ENCODE measurements at regions not wholly inside any gene's neighbourhood (a gene's known extent, or its start where the extent isn't known, plus 50 kb on each side); places are given as distances from the start of the nearest gene placed in this dataset.

- TF ChIP-seq HMGXB4 (CRISPR knock-in tag; IDR thresholded peaks at IDR 0.05) (no peak), IRF2 (CRISPR knock-in tag; IDR thresholded peaks at IDR 0.05; ENCODE audit: borderline replicate concordance, low read depth) (no peak), MAX (CRISPR knock-in tag; IDR thresholded peaks at IDR 0.05) (no peak), JUN (CRISPR knock-in tag; IDR thresholded peaks at IDR 0.05) (no peak), MLX (CRISPR knock-in tag; IDR thresholded peaks at IDR 0.05) (no peak)
- TF ChIP-seq, protein P1, sequence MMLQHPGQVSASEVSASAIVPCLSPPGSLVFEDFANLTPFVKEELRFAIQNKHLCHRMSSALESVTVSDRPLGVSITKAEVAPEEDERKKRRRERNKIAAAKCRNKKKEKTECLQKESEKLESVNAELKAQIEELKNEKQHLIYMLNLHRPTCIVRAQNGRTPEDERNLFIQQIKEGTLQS (CRISPR knock-in tag; conservative IDR thresholded peaks at IDR 0.05), result no peak
Observed at GRCh38 chr15:67957435-67958132, 96.5 kb upstream of the PIAS1 start (continued).

GRCh38 chr15:67967871-67968431 is 86.2 kb upstream of the PIAS1 start:
- peak; percentile 50; the same call in 1 of the 2 replicates for TF ChIP-seq FOXP1 (CRISPR knock-in tag; IDR thresholded peaks at IDR 0.05; ENCODE audit: borderline replicate concordance)
- no peak for TF ChIP-seq RORB (CRISPR knock-in tag; IDR thresholded peaks at IDR 0.05)
- no peak for TF ChIP-seq KAT7 (CRISPR knock-in tag; IDR thresholded peaks at IDR 0.05; ENCODE audit: borderline replicate concordance)
- CTCF ChIA-PET, result interaction anchor here (0.5 to 2.2 kb wide), 7 partner anchors 30 to 511 kb away, joined by 3 to 14 read pairs (median 4); no protein-coding TSS in a partner anchor
- H3K27me3 Mint-ChIP-seq (ENCODE audit: low read depth), result no peaks in the 10 kb centered on the region
- POLR2A ChIA-PET, result interaction anchor here (1.0 to 1.4 kb wide), 2 partner anchors 22 to 86 kb away, joined by 3 to 5 read pairs; partner anchors contain the start of gene PIAS1
- DNase-seq (ENCODE audit: low spot score) (peak; percentile 83), ATAC-seq (peak; percentile 96)
- peaks cover 22% of the 10 kb centered on the region for H3K4me1 Mint-ChIP-seq
- H3K27ac Mint-ChIP-seq, result no peak overlapping the region
- no peaks in the 10 kb centered on the region for H3K9me3 Mint-ChIP-seq
- peak overlapping the region; percentile 74 for H3K4me3 Mint-ChIP-seq
- H3K36me3 Mint-ChIP-seq, result no peaks in the 10 kb centered on the region

DNA sequence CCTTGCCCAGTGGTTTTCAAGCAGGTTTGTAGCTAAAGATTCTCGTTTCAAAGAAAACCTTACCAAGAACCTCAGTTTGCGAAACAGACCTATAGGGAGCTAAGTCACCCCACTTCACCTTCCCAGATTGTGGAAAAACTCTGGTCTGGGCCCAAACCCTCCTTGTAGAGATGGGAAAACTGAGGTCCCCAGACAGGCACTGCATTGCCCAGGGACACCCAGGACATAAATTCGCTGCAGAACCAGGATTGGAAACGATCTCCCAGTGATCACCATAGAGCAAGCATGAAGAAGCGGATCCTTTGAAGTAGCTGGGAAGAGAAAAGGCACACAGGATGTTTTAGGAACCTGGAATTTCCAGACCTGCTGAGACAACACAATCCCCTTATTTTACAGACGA is 85.6 kb upstream of the PIAS1 start:
- CTCF ChIA-PET, result interaction anchor here (0.5 to 2.2 kb wide), 7 partner anchors 37 to 1594 kb away, joined by 3 to 14 read pairs (median 3); no protein-coding TSS in a partner anchor
- H3K36me3 Mint-ChIP-seq, result no peaks in the 10 kb centered on the region

More for the DNA sequence above, 85.6 kb upstream of the PIAS1 start:
- Mint-ChIP-seq H3K4me1 (peaks cover 22% of the 10 kb centered on the region), H3K27ac (no peak overlapping the region), H3K4me3 (peak overlapping the region; percentile 74), H3K27me3 (ENCODE audit: low read depth) (no peaks in the 10 kb centered on the region), H3K9me3 (no peaks in the 10 kb centered on the region)
- DNase-seq (ENCODE audit: low spot score), result no peak
- TF ChIP-seq E2F4 (CRISPR knock-in tag; IDR thresholded peaks at IDR 0.05; ENCODE audit: borderline replicate concordance, low read depth) (no peak), ZNF671 (CRISPR knock-in tag; IDR thresholded peaks at IDR 0.05) (no peak), NR3C1 (CRISPR knock-in tag; conservative IDR thresholded peaks at IDR 0.05; ENCODE audit: low read depth) (no peak), TEAD1 (CRISPR knock-in tag; IDR thresholded peaks at IDR 0.05) (no peak), ELF4 (CRISPR knock-in tag; IDR thresholded peaks at IDR 0.05; ENCODE audit: low read depth) (no peak), RORB (CRISPR knock-in tag; IDR thresholded peaks at IDR 0.05) (no peak), E2F5 (CRISPR knock-in tag; IDR thresholded peaks at IDR 0.05) (no peak), CREB1 (CRISPR knock-in tag; IDR thresholded peaks at IDR 0.05) (no peak), ZNF263 (CRISPR knock-in tag; IDR thresholded peaks at IDR 0.05; ENCODE audit: low read depth) (no peak), JAZF1 (CRISPR knock-in tag; IDR thresholded peaks at IDR 0.05) (no peak), KAT7 (CRISPR knock-in tag; IDR thresholded peaks at IDR 0.05; ENCODE audit: borderline replicate concordance) (no peak), FOXP1 (CRISPR knock-in tag; IDR thresholded peaks at IDR 0.05; ENCODE audit: borderline replicate concordance) (no peak), ATF2 (CRISPR knock-in tag; IDR thresholded peaks at IDR 0.05; ENCODE audit: borderline replicate concordance, low read depth) (no peak)
- POLR2A ChIA-PET, result interaction anchor here (1.0 to 1.4 kb wide), 2 partner anchors 23 to 85 kb away, joined by 3 to 5 read pairs; partner anchors contain the start of gene PIAS1
- ATAC-seq, result no peak; the same call in 1 of the 2 replicates

All from WTC11 (cell line).